Peyer's patch (tissue), 4 donors: ENCODE measurements at regions not wholly inside any gene's neighbourhood (a gene's known extent, or its start where the extent isn't known, plus 50 kb on each side); places are given as distances from the start of the nearest gene placed in this dataset.

Experiments used
- CTCF ChIP-seq, 6 experiments: fragments of 450-650 bp in 4 of 6; fragments of 200-600 bp in 2 of 6; sonication (generic) in 1 of 6; IDR thresholded peaks; one replicate each; pipeline ENCODE4 v1.5.1; 2017 to 2019; ENCODE audit warnings: antibody characterized with exemption in 6 of 6, mild to moderate bottlenecking in 3 of 6, moderate library complexity in 1 of 6
- POLR2A ChIP-seq, 2 donors: fragments of 450-650 bp; IDR thresholded peaks; one replicate each; pipeline ENCODE4 v1.5.1; 2017; ENCODE audit warnings: antibody characterized with exemption in 2 of 2, mild to moderate bottlenecking in 2 of 2, moderate library complexity in 2 of 2

- TF ChIP-seq CTCF (IDR thresholded peaks at IDR 0.05) (no peak), POLR2A (IDR thresholded peaks at IDR 0.05) (no peak)
Measured at GRCh38 chr20:57020364-57020763, 246.1 kb downstream of the BMP7 start.
